OCI-LY1 (cell line): ENCODE measurements at regions not wholly inside any gene's neighbourhood (a gene's known extent, or its start where the extent isn't known, plus 50 kb on each side); places are given as distances from the start of the nearest gene placed in this dataset.

ENCODE experiments used
- H2AFZ ChIP-seq: fragments of 200-600 bp; sonication (generic), shearing (Covaris generic); 2 replicates; pipeline ENCODE4 v1.6.0; 2014; ENCODE audit warnings: antibody characterized with exemption, mild to moderate bottlenecking, low read length
- H3F3A ChIP-seq: fragments of 200-600 bp; sonication (generic), shearing (Covaris generic); 2 replicates; pipeline ENCODE4 v1.6.0; 2014; ENCODE audit warnings: mild to moderate bottlenecking, antibody characterized with exemption, low read length, moderate library complexity; ENCODE audit not compliant: insufficient read depth
- H3K27ac ChIP-seq: fragments of 200-600 bp; sonication (generic); 2 replicates; pipeline ENCODE4 v1.5.1; 2014; ENCODE audit warnings: low read length, mixed run types, mild to moderate bottlenecking, low read depth; ENCODE audit not compliant: poor library complexity, severe bottlenecking
- H3K27me3 ChIP-seq: fragments of 200-600 bp; sonication (generic); 2 replicates; pipeline ENCODE4 v1.6.0; 2014; ENCODE audit warnings: antibody characterized with exemption, mild to moderate bottlenecking, low read length, moderate library complexity; ENCODE audit not compliant: insufficient read depth
- H3K36me3 ChIP-seq: fragments of 200-600 bp; sonication (generic); 2 replicates; pipeline ENCODE4 v1.6.1; 2014; ENCODE audit warnings: mild to moderate bottlenecking, antibody characterized with exemption, low read length, moderate library complexity, mixed read lengths; ENCODE audit not compliant: insufficient read depth
- H3K4me1 ChIP-seq: fragments of 200-600 bp; sonication (generic); 2 replicates; pipeline ENCODE4 v1.5.1; 2014; ENCODE audit warnings: mild to moderate bottlenecking, low read length, moderate library complexity; ENCODE audit not compliant: insufficient read depth, severe bottlenecking
- H3K4me2 ChIP-seq: fragments of 200-600 bp; sonication (generic), shearing (Covaris generic); 2 replicates; pipeline ENCODE4 v1.6.1; 2014; ENCODE audit warnings: low read length
- H3K4me3 ChIP-seq: fragments of 200-600 bp; sonication (generic); 2 replicates; pipeline ENCODE4 v1.5.1; 2014; ENCODE audit warnings: low read length, low read depth, mild to moderate bottlenecking, mixed read lengths; ENCODE audit not compliant: poor library complexity, severe bottlenecking
- H3K79me2 ChIP-seq: fragments of 200-600 bp; shearing (Covaris generic); 2 replicates; pipeline ENCODE4 v1.6.1; 2016; ENCODE audit warnings: mixed run types, low read length, mixed read lengths; ENCODE audit not compliant: insufficient read depth
- H3K9ac ChIP-seq: fragments of 200-600 bp; sonication (generic), shearing (Covaris generic); 2 replicates; pipeline ENCODE4 v1.6.1; 2014; ENCODE audit warnings: mild to moderate bottlenecking, low read length, mixed read lengths
- H3K9me2 ChIP-seq: fragments of 200-600 bp; sonication (generic), shearing (Covaris generic); 2 replicates; pipeline ENCODE4 v1.6.1; 2014; ENCODE audit warnings: low read depth, mild to moderate bottlenecking, low read length, mixed read lengths
- H3K9me3 ChIP-seq: fragments of 200-600 bp; shearing (Covaris generic); 2 replicates; pipeline ENCODE4 v1.6.1; 2014; ENCODE audit warnings: low read length, mixed read lengths
- H4K20me1 ChIP-seq: fragments of 200-600 bp; sonication (generic), shearing (Covaris generic); 2 replicates; pipeline ENCODE4 v1.6.0; 2016; ENCODE audit warnings: mild to moderate bottlenecking, low read length; ENCODE audit not compliant: insufficient read depth
- EZH2 ChIP-seq: fragments of 200-600 bp; sonication (generic), shearing (Covaris generic); IDR thresholded peaks from 2 replicates; pipeline ENCODE4 v1.8.0; 2017; ENCODE audit warnings: borderline replicate concordance, mixed run types, mild to moderate bottlenecking, antibody characterized with exemption, low read length, moderate library complexity, mixed read lengths
- TF ChIP-seq, protein P1 (sequence below): fragments of 200-600 bp; sonication (generic), shearing (Covaris generic); IDR thresholded peaks from 2 replicates; pipeline ENCODE4 v1.5.1; 2017; ENCODE audit warnings: mild to moderate bottlenecking, antibody characterized with exemption, low read length, moderate library complexity, mixed read lengths

DNA sequence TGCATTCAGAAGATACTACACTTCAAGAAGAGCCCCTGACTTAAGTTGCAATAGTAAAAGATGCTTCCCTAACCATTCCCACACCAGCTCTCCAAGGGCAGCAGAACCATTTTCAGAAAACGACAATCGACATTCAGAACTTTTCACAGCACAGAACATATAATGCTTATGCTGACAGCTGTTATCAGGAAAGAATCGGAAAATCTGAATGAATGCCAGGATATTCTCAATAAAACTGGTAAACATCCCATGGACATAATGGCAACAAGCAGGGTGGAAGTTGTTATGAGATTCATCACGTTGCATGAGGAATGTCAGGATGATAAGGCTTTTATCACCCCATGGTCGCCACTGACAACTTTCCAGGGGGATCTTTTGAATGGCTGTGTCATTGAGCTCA is 246.6 kb upstream of the CHRM3 start:
- Histone ChIP-seq H3K9me2 (no peaks in the 10 kb centered on the region), H3K4me3 (no peak overlapping the region), H3F3A (no peaks in the 10 kb centered on the region), H3K79me2 (no peaks in the 10 kb centered on the region), H3K27me3 (no peaks in the 10 kb centered on the region), H3K36me3 (no peaks in the 10 kb centered on the region), H2AFZ (no peak overlapping the region), H3K9me3 (no peaks in the 10 kb centered on the region), H3K4me2 (no peak overlapping the region), H3K27ac (no peak overlapping the region), H4K20me1 (no peaks in the 10 kb centered on the region), H3K4me1 (no peaks in the 10 kb centered on the region), H3K9ac (no peak overlapping the region)
- TF ChIP-seq, protein P1, sequence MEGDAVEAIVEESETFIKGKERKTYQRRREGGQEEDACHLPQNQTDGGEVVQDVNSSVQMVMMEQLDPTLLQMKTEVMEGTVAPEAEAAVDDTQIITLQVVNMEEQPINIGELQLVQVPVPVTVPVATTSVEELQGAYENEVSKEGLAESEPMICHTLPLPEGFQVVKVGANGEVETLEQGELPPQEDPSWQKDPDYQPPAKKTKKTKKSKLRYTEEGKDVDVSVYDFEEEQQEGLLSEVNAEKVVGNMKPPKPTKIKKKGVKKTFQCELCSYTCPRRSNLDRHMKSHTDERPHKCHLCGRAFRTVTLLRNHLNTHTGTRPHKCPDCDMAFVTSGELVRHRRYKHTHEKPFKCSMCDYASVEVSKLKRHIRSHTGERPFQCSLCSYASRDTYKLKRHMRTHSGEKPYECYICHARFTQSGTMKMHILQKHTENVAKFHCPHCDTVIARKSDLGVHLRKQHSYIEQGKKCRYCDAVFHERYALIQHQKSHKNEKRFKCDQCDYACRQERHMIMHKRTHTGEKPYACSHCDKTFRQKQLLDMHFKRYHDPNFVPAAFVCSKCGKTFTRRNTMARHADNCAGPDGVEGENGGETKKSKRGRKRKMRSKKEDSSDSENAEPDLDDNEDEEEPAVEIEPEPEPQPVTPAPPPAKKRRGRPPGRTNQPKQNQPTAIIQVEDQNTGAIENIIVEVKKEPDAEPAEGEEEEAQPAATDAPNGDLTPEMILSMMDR: no peak
- TF ChIP-seq EZH2: no peak

DNA sequence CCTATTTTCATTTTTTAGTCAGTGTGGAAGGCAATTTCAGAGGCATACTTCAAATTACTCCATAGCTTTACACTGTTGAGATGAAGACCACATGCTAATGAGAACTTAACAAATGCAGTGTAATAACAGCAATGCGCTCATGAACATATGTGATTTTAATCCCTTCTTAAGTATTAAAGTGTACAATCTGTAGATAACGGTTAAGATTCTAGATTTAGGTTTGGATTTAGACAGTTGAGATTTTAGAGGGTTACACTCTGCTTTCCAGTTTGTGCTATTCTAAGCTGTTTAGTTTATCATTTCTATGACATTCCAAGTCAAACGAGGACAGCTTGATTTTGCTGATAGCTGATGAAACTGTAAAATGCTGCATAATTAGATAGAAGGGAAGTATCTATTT is 257.8 kb upstream of the CHRM3 start:
- TF ChIP-seq, protein P1: no peak
- TF ChIP-seq EZH2: no peak
- Histone ChIP-seq H3K79me2 (no peaks in the 10 kb centered on the region), H4K20me1 (no peaks in the 10 kb centered on the region), H3K9ac (no peak overlapping the region), H3K4me1 (no peaks in the 10 kb centered on the region), H3K9me3 (no peaks in the 10 kb centered on the region), H3K36me3 (no peaks in the 10 kb centered on the region), H3K4me3 (no peak overlapping the region), H3K9me2 (no peaks in the 10 kb centered on the region), H3K4me2 (no peak overlapping the region), H2AFZ (no peak overlapping the region), H3F3A (no peaks in the 10 kb centered on the region), H3K27ac (no peak overlapping the region), H3K27me3 (no peaks in the 10 kb centered on the region)

DNA sequence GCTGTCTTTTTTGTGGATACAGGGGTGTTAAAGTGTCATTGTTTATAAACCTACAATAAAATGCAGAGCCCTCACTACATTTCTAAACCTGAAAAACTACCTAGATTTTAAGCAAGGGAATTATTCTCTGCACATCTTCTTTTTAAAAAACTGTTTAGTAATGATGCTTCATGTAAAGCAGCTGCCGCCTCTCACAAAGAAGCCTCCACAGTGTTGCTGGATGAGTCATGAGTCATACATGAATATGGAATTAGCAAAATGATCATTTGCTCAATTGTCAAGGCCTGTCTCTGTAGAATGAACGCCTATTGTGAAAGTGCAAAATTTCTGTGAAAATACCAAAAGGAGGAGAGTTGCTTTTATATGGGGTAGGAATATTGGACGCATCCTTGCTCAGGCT is 259.5 kb upstream of the CHRM3 start:
- Histone ChIP-seq H3K4me2 (no peak overlapping the region), H3K27ac (no peak overlapping the region), H3K4me1 (no peaks in the 10 kb centered on the region), H3K9ac (no peak overlapping the region), H3K4me3 (no peak overlapping the region), H3F3A (no peaks in the 10 kb centered on the region), H3K36me3 (no peaks in the 10 kb centered on the region), H4K20me1 (no peaks in the 10 kb centered on the region), H2AFZ (no peak overlapping the region), H3K9me2 (no peaks in the 10 kb centered on the region), H3K79me2 (no peaks in the 10 kb centered on the region), H3K9me3 (no peaks in the 10 kb centered on the region), H3K27me3 (no peaks in the 10 kb centered on the region)
- TF ChIP-seq EZH2: no peak
- TF ChIP-seq, protein P1: no peak
